Upper lobe of left lung (tissue), 4 donors: ENCODE measurements at regions not wholly inside any gene's neighbourhood (a gene's known extent, or its start where the extent isn't known, plus 50 kb on each side); places are given as distances from the start of the nearest gene placed in this dataset.

Source experiments
- EP300 ChIP-seq, 4 donors: sonication (generic); formaldehyde crosslinking; IDR thresholded peaks; one replicate each; pipeline ENCODE4 v1.5.1; 2017; ENCODE audit warnings: antibody characterized with exemption in 4 of 4, control low read depth in 2 of 4
- POLR2A ChIP-seq, 4 donors: fragments of 450-650 bp; IDR thresholded peaks; one replicate each; pipeline ENCODE4 v1.5.1; 2016 to 2017; ENCODE audit warnings: antibody characterized with exemption in 4 of 4, mild to moderate bottlenecking in 2 of 4
- POLR2AphosphoS5 ChIP-seq, 2 donors: sonication (generic); formaldehyde crosslinking; IDR thresholded peaks; one replicate each; pipeline ENCODE4 v1.5.1; 2017; ENCODE audit warnings: antibody characterized with exemption in 2 of 2
- TF ChIP-seq, protein P1 (sequence below), 6 experiments: fragments of 450-650 bp in 4 of 6; fragments of 200-600 bp in 2 of 6; sonication (generic) in 2 of 6; IDR thresholded peaks; one replicate each; pipeline ENCODE4 v1.5.1; 2016 to 2019; ENCODE audit warnings: antibody characterized with exemption in 6 of 6

DNA sequence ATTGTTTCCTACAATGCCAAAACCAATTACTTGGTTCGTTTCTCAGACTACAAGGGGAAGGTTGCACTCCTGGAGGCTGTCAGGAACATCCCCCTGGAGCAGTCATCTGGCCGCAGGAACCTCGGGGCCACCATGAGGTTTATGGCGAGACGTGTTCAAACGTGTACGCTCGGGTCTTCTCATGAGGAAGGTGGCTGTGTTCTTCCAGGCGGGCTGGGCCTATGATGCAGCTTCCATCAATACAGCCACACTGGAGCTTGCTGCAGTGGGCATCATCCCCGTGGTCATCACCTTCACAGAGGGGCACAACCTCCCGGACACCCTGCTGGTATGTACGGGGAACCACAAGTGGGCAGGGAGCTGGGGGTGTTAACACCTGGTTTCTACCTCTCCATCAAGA is 94.5 kb upstream of the COL6A5 start:
- TF ChIP-seq, protein P1, sequence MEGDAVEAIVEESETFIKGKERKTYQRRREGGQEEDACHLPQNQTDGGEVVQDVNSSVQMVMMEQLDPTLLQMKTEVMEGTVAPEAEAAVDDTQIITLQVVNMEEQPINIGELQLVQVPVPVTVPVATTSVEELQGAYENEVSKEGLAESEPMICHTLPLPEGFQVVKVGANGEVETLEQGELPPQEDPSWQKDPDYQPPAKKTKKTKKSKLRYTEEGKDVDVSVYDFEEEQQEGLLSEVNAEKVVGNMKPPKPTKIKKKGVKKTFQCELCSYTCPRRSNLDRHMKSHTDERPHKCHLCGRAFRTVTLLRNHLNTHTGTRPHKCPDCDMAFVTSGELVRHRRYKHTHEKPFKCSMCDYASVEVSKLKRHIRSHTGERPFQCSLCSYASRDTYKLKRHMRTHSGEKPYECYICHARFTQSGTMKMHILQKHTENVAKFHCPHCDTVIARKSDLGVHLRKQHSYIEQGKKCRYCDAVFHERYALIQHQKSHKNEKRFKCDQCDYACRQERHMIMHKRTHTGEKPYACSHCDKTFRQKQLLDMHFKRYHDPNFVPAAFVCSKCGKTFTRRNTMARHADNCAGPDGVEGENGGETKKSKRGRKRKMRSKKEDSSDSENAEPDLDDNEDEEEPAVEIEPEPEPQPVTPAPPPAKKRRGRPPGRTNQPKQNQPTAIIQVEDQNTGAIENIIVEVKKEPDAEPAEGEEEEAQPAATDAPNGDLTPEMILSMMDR (IDR thresholded peaks at IDR 0.05) = no peak
- no peak for TF ChIP-seq EP300 (IDR thresholded peaks at IDR 0.05)
- no peak for TF ChIP-seq POLR2A (IDR thresholded peaks at IDR 0.05)
- TF ChIP-seq POLR2AphosphoS5 (IDR thresholded peaks at IDR 0.05) = no peak
